ENCODE measurements at regions not wholly inside any gene's neighbourhood (a gene's known extent, or its start where the extent isn't known, plus 50 kb on each side); places are given as distances from the start of the nearest gene placed in this dataset.

GRCh38 chr3:177308911-177309310 lies 111.6 kb upstream of the TBL1XR1 start:
- Histone ChIP-seq H3K4me1 (ENCODE audit: insufficient read depth, low read length) (peaks cover 10% of the 10 kb centered on the region), H3K9me3 (ENCODE audit: low read length) (no peaks in the 10 kb centered on the region), H3K4me3 (ENCODE audit: low read length) (no peak overlapping the region), H4K20me1 (ENCODE audit: low read length) (no peaks in the 10 kb centered on the region), H3K9ac (ENCODE audit: low read length) (no peak overlapping the region), H3K27ac (ENCODE audit: low read length) (no peak overlapping the region), H3K36me3 (ENCODE audit: low read depth, low read length) (no peaks in the 10 kb centered on the region), H2AFZ (ENCODE audit: low read length) (no peak overlapping the region), H3K9me2 (replicated peaks; ENCODE audit: low read length) (no peaks in the 10 kb centered on the region), H3K27me3 (ENCODE audit: low read length) (no peaks in the 10 kb centered on the region), H3K79me2 (ENCODE audit: low read length) (no peaks in the 10 kb centered on the region), H3F3A (ENCODE audit: low read length, unreplicated experiment) (no peaks in the 10 kb centered on the region), H3K4me2 (ENCODE audit: low read length) (no peak overlapping the region)
- intact Hi-C loops (cut with micrococcal nuclease): loop anchor here (5.0 kb wide), 1 partner anchor 112 kb away; the partner anchor contains the start of gene TBL1XR1
- no TSS peak for BruUV-seq (replicated peaks)
- POLR2A ChIA-PET (ENCODE audit: unreplicated experiment): no interaction called here
- no peak for TF ChIP-seq CTCF (conservative IDR thresholded peaks at IDR 0.05; ENCODE audit: low read depth, low read length)
- TF ChIP-seq EZH2 (IDR thresholded peaks at IDR 0.05; ENCODE audit: low read length, unreplicated experiment): no peak
- TF ChIP-seq EZH2phosphoT487 (IDR thresholded peaks at IDR 0.05; ENCODE audit: borderline replicate concordance, low read length): no peak
- CTCF ChIA-PET: no interaction called here
- DNase-seq (no peak), ATAC-seq (no peak)

- intact Hi-C loops (cut with micrococcal nuclease): no loop called here
- Histone ChIP-seq H3K4me3 (ENCODE audit: low read length) (no peak overlapping the region), H3K27me3 (ENCODE audit: low read length) (no peaks in the 10 kb centered on the region), H3K9me3 (ENCODE audit: low read length) (no peaks in the 10 kb centered on the region), H3F3A (ENCODE audit: low read length, unreplicated experiment) (no peaks in the 10 kb centered on the region), H3K9me2 (replicated peaks; ENCODE audit: low read length) (no peaks in the 10 kb centered on the region), H2AFZ (ENCODE audit: low read length) (no peak overlapping the region), H3K27ac (ENCODE audit: low read length) (no peak overlapping the region), H3K4me1 (ENCODE audit: insufficient read depth, low read length) (no peaks in the 10 kb centered on the region), H3K9ac (ENCODE audit: low read length) (no peak overlapping the region), H3K36me3 (ENCODE audit: low read depth, low read length) (no peaks in the 10 kb centered on the region), H3K4me2 (ENCODE audit: low read length) (no peak overlapping the region), H4K20me1 (ENCODE audit: low read length) (no peaks in the 10 kb centered on the region), H3K79me2 (ENCODE audit: low read length) (no peaks in the 10 kb centered on the region)
- CTCF ChIA-PET: no interaction called here
- no TSS peak for BruUV-seq (replicated peaks)
- ATAC-seq (no peak), DNase-seq (no peak)
- TF ChIP-seq EZH2 (IDR thresholded peaks at IDR 0.05; ENCODE audit: low read length, unreplicated experiment) (no peak), EZH2phosphoT487 (IDR thresholded peaks at IDR 0.05; ENCODE audit: borderline replicate concordance, low read length) (no peak), CTCF (conservative IDR thresholded peaks at IDR 0.05; ENCODE audit: low read depth, low read length) (no peak)
- POLR2A ChIA-PET (ENCODE audit: unreplicated experiment): no interaction called here
Observed at GRCh38 chr3:177312491-177312890, 115.2 kb upstream of the TBL1XR1 start.

GRCh38 chr3:177314897-177315296 lies 117.6 kb upstream of the TBL1XR1 start:
- no peaks in the 10 kb centered on the region for H3K36me3 ChIP-seq (ENCODE audit: low read depth, low read length)
- H3K9me2 ChIP-seq (replicated peaks; ENCODE audit: low read length): no peaks in the 10 kb centered on the region
- BruUV-seq (replicated peaks): no TSS peak
- no peaks in the 10 kb centered on the region for H3K79me2 ChIP-seq (ENCODE audit: low read length)
- H2AFZ ChIP-seq (ENCODE audit: low read length): no peak overlapping the region
- ChIA-PET CTCF (no interaction called here), POLR2A (ENCODE audit: unreplicated experiment) (interaction anchor here (0.6 to 1.1 kb wide), 2 partner anchors 30 to 239 kb away, joined by 3 read pairs; no protein-coding TSS in a partner anchor)
- no peaks in the 10 kb centered on the region for H3K4me1 ChIP-seq (ENCODE audit: insufficient read depth, low read length)
- H3K9ac ChIP-seq (ENCODE audit: low read length): no peak overlapping the region
- no peak overlapping the region for H3K4me2 ChIP-seq (ENCODE audit: low read length)
- no peak for TF ChIP-seq EZH2phosphoT487 (IDR thresholded peaks at IDR 0.05; ENCODE audit: borderline replicate concordance, low read length)
- no peak for TF ChIP-seq CTCF (conservative IDR thresholded peaks at IDR 0.05; ENCODE audit: low read depth, low read length)
- TF ChIP-seq EZH2 (IDR thresholded peaks at IDR 0.05; ENCODE audit: low read length, unreplicated experiment): no peak
- DNase-seq: no peak
- intact Hi-C loops (cut with micrococcal nuclease): no loop called here
- H4K20me1 ChIP-seq (ENCODE audit: low read length): no peaks in the 10 kb centered on the region
- ATAC-seq: no peak
- no peaks in the 10 kb centered on the region for H3F3A ChIP-seq (ENCODE audit: low read length, unreplicated experiment)
- H3K9me3 ChIP-seq (ENCODE audit: low read length): no peaks in the 10 kb centered on the region
- H3K4me3 ChIP-seq (ENCODE audit: low read length): no peak overlapping the region
- H3K27ac ChIP-seq (ENCODE audit: low read length): no peak overlapping the region
- H3K27me3 ChIP-seq (ENCODE audit: low read length): no peaks in the 10 kb centered on the region

All from PC-3 (cell line).